Left lung (tissue), 4 donors: ENCODE measurements at regions not wholly inside any gene's neighbourhood (a gene's known extent, or its start where the extent isn't known, plus 50 kb on each side); places are given as distances from the start of the nearest gene placed in this dataset.

ENCODE experiments used
- ATAC-seq: fragments of 200-7000 bp; cut with Tn5 transposase; one replicate; pipeline ENCODE4 v1.9.1; 2020; ENCODE audit warnings: moderate library complexity
- DNase-seq, 4 donors: peaks; one replicate each; pipeline ENCODE4 v3.0.0-alpha.2; 2013 to 2020
- H3K27ac ChIP-seq, 2 donors: fragments of 200-600 bp; sonication (generic) in 1 of 2; one replicate each; pipeline versions ENCODE4 v1.5.0 to v1.8.0; 2020 to 2021
- H3K27me3 ChIP-seq, 2 donors: fragments of 200-600 bp; sonication (generic) in 1 of 2; one replicate each; pipeline versions ENCODE4 v1.5.0 to v1.8.0; 2020 to 2021
- H3K36me3 ChIP-seq, 2 donors: fragments of 200-600 bp; sonication (generic) in 1 of 2; one replicate each; pipeline versions ENCODE4 v1.5.0 to v1.8.0; 2020 to 2021
- H3K4me1 ChIP-seq, 2 donors: fragments of 200-600 bp; one replicate each; pipeline ENCODE4 v1.8.0; 2021
- H3K4me3 ChIP-seq, 2 donors: fragments of 200-600 bp; sonication (generic) in 1 of 2; one replicate each; pipeline versions ENCODE4 v1.5.0 to v1.8.0; 2020 to 2021; ENCODE audit warnings: mild to moderate bottlenecking in 1 of 2
- H3K9me3 ChIP-seq, 2 donors: fragments of 200-600 bp; sonication (generic) in 1 of 2; one replicate each; pipeline versions ENCODE4 v1.5.0 to v1.8.0; 2020 to 2021
- CTCF ChIP-seq, 2 donors: fragments of 200-600 bp; sonication (generic) in 1 of 2; IDR thresholded peaks; one replicate each; pipeline versions ENCODE4 v1.5.0 to v1.8.0; 2021; ENCODE audit warnings: antibody characterized with exemption in 2 of 2
- intact Hi-C, 2 donors: fragments of 100-400 bp; cut with DNase I; formaldehyde crosslinking; loops; one replicate each; pipeline versions ENCODE4 v1.11.2 to v1.14.2; 2022
- donor health status: DM: no; HTN: yes; CAD: no.
- donor health status: DM: no; HTN: no; CAD: no.

GRCh38 chr10:113290137-113290536 lies 262.7 kb upstream of the HABP2 start:
- no peak for ATAC-seq
- Histone ChIP-seq H3K4me1 (peaks cover 0 to 9% of the 10 kb centered on the region in 2 donors), H3K27me3 (no peaks in the 10 kb centered on the region), H3K36me3 (no peaks in the 10 kb centered on the region), H3K9me3 (no peaks in the 10 kb centered on the region), H3K4me3 (no peak overlapping the region), H3K27ac (no peak overlapping the region)
- TF ChIP-seq CTCF (IDR thresholded peaks at IDR 0.05): no peak
- intact Hi-C loops: no loop called here
- no peak for DNase-seq

- intact Hi-C loops: no loop called here
- H3K27me3 ChIP-seq: no peaks in the 10 kb centered on the region
- H3K9me3 ChIP-seq: no peaks in the 10 kb centered on the region
- no peaks in the 10 kb centered on the region for H3K36me3 ChIP-seq
- DNase-seq: no peak
- no peak overlapping the region for H3K27ac ChIP-seq
- no peak for TF ChIP-seq CTCF (IDR thresholded peaks at IDR 0.05)
- H3K4me3 ChIP-seq: no peak overlapping the region
- H3K4me1 ChIP-seq: peaks cover 0 to 9% of the 10 kb centered on the region in 2 donors
- ATAC-seq: no peak
These were observed 261.4 kb upstream of the HABP2 start for GRCh38 chr10:113291413-113291812.

- H3K27me3 ChIP-seq: no peaks in the 10 kb centered on the region
- TF ChIP-seq CTCF (IDR thresholded peaks at IDR 0.05): no peak
These were observed 260.8 kb upstream of the HABP2 start for GRCh38 chr10:113292086-113292485.

GRCh38 chr10:113292743-113293142 lies 260.1 kb upstream of the HABP2 start:
- Histone ChIP-seq H3K27me3 (no peaks in the 10 kb centered on the region), H3K27ac (no peak overlapping the region), H3K36me3 (no peaks in the 10 kb centered on the region), H3K4me3 (no peak overlapping the region), H3K9me3 (no peaks in the 10 kb centered on the region), H3K4me1 (peaks cover 0 to 9% of the 10 kb centered on the region in 2 donors)
- intact Hi-C loops: no loop called here
- TF ChIP-seq CTCF (IDR thresholded peaks at IDR 0.05): no peak
- DNase-seq (no peak), ATAC-seq (no peak)

More at GRCh38 chr10:113292086-113292485, 260.8 kb upstream of the HABP2 start:
- no peaks in the 10 kb centered on the region for H3K36me3 ChIP-seq
- ATAC-seq (no peak), DNase-seq (no peak)
- H3K4me1 ChIP-seq: peaks cover 0 to 9% of the 10 kb centered on the region in 2 donors
- H3K27ac ChIP-seq: no peak overlapping the region
- H3K9me3 ChIP-seq: no peaks in the 10 kb centered on the region
- intact Hi-C loops: no loop called here
- no peak overlapping the region for H3K4me3 ChIP-seq

GRCh38 chr10:113293167-113293566 lies 259.7 kb upstream of the HABP2 start:
- H3K4me3 ChIP-seq: no peak overlapping the region
- TF ChIP-seq CTCF (IDR thresholded peaks at IDR 0.05): no peak
- no peaks in the 10 kb centered on the region for H3K36me3 ChIP-seq
- ATAC-seq: no peak
- H3K4me1 ChIP-seq: peaks cover 0 to 9% of the 10 kb centered on the region in 2 donors
- DNase-seq: no peak
- H3K9me3 ChIP-seq: no peaks in the 10 kb centered on the region
- no peaks in the 10 kb centered on the region for H3K27me3 ChIP-seq
- intact Hi-C loops: no loop called here
- H3K27ac ChIP-seq: no peak overlapping the region
